Fibroblast of gingiva (primary cell): ENCODE measurements at regions not wholly inside any gene's neighbourhood (a gene's known extent, or its start where the extent isn't known, plus 50 kb on each side); places are given as distances from the start of the nearest gene placed in this dataset.

Experiments used
- DNase-seq: peaks from one replicate; pipeline ENCODE4 v3.0.0-alpha.2; 2011; ENCODE audit warnings: low read depth

- DNase-seq: no peak
Measured at GRCh38 chr2:167506395-167506794, 618.1 kb downstream of the XIRP2 start.

- DNase-seq: no peak
Measured at GRCh38 chr2:167504695-167505094, 616.4 kb downstream of the XIRP2 start.

- DNase-seq: no peak
Measured at GRCh38 chr2:167504061-167504460, 615.8 kb downstream of the XIRP2 start.

- no peak for DNase-seq
Measured at GRCh38 chr2:167501618-167502017, 613.3 kb downstream of the XIRP2 start.

- DNase-seq: no peak
Measured at GRCh38 chr2:167493862-167494261, 605.6 kb downstream of the XIRP2 start.

- no peak for DNase-seq
Measured at GRCh38 chr2:167492486-167492885, 604.2 kb downstream of the XIRP2 start.

GRCh38 chr2:167491788-167492187 is 603.5 kb downstream of the XIRP2 start:
- DNase-seq: no peak

- no peak for DNase-seq
Measured at GRCh38 chr2:167490455-167490854, 602.2 kb downstream of the XIRP2 start.

GRCh38 chr2:167489325-167489724 is 601.0 kb downstream of the XIRP2 start:
- DNase-seq: peak; percentile 4

GRCh38 chr2:167487728-167488127 is 599.4 kb downstream of the XIRP2 start:
- DNase-seq: no peak

GRCh38 chr2:167484875-167485274 is 596.6 kb downstream of the XIRP2 start:
- no peak for DNase-seq

- no peak for DNase-seq
Measured at GRCh38 chr2:167480986-167481309, 592.7 kb downstream of the XIRP2 start.

- DNase-seq: no peak
Measured at GRCh38 chr2:167480232-167480985, 592.1 kb downstream of the XIRP2 start.

GRCh38 chr2:167478196-167478595 is 589.9 kb downstream of the XIRP2 start:
- DNase-seq: no peak

GRCh38 chr2:167475791-167476190 is 587.5 kb downstream of the XIRP2 start:
- no peak for DNase-seq

- no peak for DNase-seq
Measured at GRCh38 chr2:167471734-167472133, 583.5 kb downstream of the XIRP2 start.

GRCh38 chr2:167471332-167471731 is 583.1 kb downstream of the XIRP2 start:
- DNase-seq: no peak

- DNase-seq: no peak
Measured at GRCh38 chr2:167462379-167462778, 574.1 kb downstream of the XIRP2 start.

GRCh38 chr2:167454036-167454435 is 565.8 kb downstream of the XIRP2 start:
- no peak for DNase-seq

GRCh38 chr2:167451496-167452289 is 563.4 kb downstream of the XIRP2 start:
- no peak for DNase-seq

GRCh38 chr2:167450364-167450763 is 562.1 kb downstream of the XIRP2 start:
- DNase-seq: no peak

- peak; percentile 6 for DNase-seq
Measured at GRCh38 chr2:167440382-167440781, 552.1 kb downstream of the XIRP2 start.

GRCh38 chr2:167438206-167438605 is 549.9 kb downstream of the XIRP2 start:
- DNase-seq: peak; percentile 17

GRCh38 chr2:167431949-167432348 is 543.7 kb downstream of the XIRP2 start:
- DNase-seq: no peak
